Brain microvascular endothelial cell (primary cell): ENCODE measurements at regions not wholly inside any gene's neighbourhood (a gene's known extent, or its start where the extent isn't known, plus 50 kb on each side); places are given as distances from the start of the nearest gene placed in this dataset.

Experiments
- DNase-seq: peaks from one replicate; pipeline ENCODE4 v3.0.0-alpha.2; 2020
- H3K27ac ChIP-seq: fragments of 250-450 bp; sonication (Bioruptor Pico); 2 replicates; pipeline ENCODE4 v1.5.1; 2020; ENCODE audit warnings: mild to moderate bottlenecking, moderate library complexity
- H3K27me3 ChIP-seq: fragments of 250-450 bp; sonication (Bioruptor Pico); replicated peaks from 2 replicates; pipeline ENCODE4 v1.5.1; 2020; ENCODE audit warnings: mild to moderate bottlenecking
- H3K36me3 ChIP-seq: fragments of 250-450 bp; sonication (Bioruptor Pico); replicated peaks from 2 replicates; pipeline ENCODE4 v1.5.1; 2020; ENCODE audit warnings: mild to moderate bottlenecking
- H3K4me3 ChIP-seq: 2 replicates; pipeline ENCODE4 v1.5.1; 2011; ENCODE audit warnings: low read depth, mild to moderate bottlenecking, control low read depth, low read length, moderate library complexity
- CTCF ChIP-seq: IDR thresholded peaks from 2 replicates; pipeline ENCODE4 v1.5.1; 2011; ENCODE audit warnings: low read depth, mild to moderate bottlenecking, moderate library complexity, low read length, control low read depth, inconsistent platforms; ENCODE audit errors: missing control alignments
- in situ Hi-C: cut with HindIII; loops from 2 replicates; pipeline ENCODE4 v1.10.0; 2017; ENCODE audit warnings: low sequenced_read_pairs, low pct_ligation_motif_present

- H3K4me3 ChIP-seq, result no peak overlapping the region
- H3K27me3 ChIP-seq, result no peaks in the 10 kb centered on the region
- in situ Hi-C loops, result no loop called here
- H3K27ac ChIP-seq, result no peak overlapping the region
- no peaks in the 10 kb centered on the region for H3K36me3 ChIP-seq
- no peak for DNase-seq
- no peak for TF ChIP-seq CTCF
These were observed 263.3 kb upstream of the MVB12B start for GRCh38 chr9:126063326-126063725.

DNA sequence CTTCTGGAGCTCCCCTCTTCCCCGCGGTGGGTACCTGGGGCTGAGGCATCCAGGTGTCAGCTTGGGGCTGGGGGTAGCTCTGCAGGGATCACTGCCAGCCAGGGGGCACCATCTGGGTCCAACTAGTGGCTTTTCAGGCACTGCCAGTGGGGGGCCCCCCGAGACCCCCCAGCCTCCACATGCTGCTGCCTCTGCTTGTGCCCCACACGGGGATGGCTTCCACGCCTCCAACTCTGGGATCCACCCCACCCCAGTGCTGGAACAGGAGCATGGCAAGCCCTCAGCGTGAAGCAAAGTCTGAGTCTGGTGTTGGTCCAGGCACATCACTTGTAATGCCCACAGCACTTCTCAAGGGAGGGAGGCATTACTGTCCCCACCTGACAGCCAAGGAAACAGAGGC, 260.5 kb upstream of the MVB12B start:
- no peaks in the 10 kb centered on the region for H3K27me3 ChIP-seq
- H3K36me3 ChIP-seq, result no peaks in the 10 kb centered on the region
- TF ChIP-seq CTCF, result no peak
- H3K27ac ChIP-seq, result no peak overlapping the region
- in situ Hi-C loops, result no loop called here
- H3K4me3 ChIP-seq, result no peak overlapping the region
- no peak for DNase-seq

- no peaks in the 10 kb centered on the region for H3K27me3 ChIP-seq
- no peak overlapping the region for H3K27ac ChIP-seq
- TF ChIP-seq CTCF, result no peak
- no peak for DNase-seq
- in situ Hi-C loops, result no loop called here
- H3K4me3 ChIP-seq, result no peak overlapping the region
- H3K36me3 ChIP-seq, result no peaks in the 10 kb centered on the region
These were observed 259.4 kb upstream of the MVB12B start for GRCh38 chr9:126067031-126067734.

- Histone ChIP-seq H3K27me3 (no peaks in the 10 kb centered on the region), H3K36me3 (no peaks in the 10 kb centered on the region), H3K4me3 (no peak overlapping the region), H3K27ac (no peak overlapping the region)
- no peak for TF ChIP-seq CTCF
- no peak for DNase-seq
- in situ Hi-C loops, result no loop called here
These were observed 257.9 kb upstream of the MVB12B start for GRCh38 chr9:126068534-126069230.

DNA sequence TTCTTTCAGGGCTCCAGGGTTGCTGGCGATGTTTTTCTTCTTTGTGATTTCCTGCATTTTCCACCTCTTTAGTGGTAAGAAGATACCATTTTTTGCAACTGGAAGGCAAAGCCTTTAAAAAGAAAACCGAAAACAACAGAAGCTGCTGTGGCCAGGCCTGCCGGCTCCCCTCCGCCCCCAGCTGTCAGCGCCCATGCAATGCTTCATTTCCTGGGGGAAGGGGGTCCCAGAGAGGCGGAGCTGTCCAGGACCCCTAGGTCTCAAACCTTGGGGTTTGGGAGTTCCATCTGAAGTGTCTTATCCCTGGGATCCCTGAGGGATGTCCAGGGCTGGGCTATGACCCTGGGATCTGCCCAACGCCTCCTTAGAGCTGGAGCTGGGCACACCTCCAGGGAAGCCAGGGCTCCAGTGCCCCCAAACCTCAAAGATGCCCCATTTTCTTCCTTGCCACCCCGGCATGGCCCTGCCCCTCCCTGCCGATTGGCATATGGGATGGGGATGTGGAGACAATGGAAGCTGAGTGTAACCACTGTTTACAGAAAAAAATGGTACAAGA, 257.2 kb upstream of the MVB12B start:
- Histone ChIP-seq H3K27me3 (no peaks in the 10 kb centered on the region), H3K36me3 (no peaks in the 10 kb centered on the region), H3K27ac (no peak overlapping the region), H3K4me3 (no peak overlapping the region)
- TF ChIP-seq CTCF, result no peak
- DNase-seq, result no peak
- in situ Hi-C loops, result no loop called here
